Motor neuron (in vitro differentiated cells): ENCODE measurements at regions not wholly inside any gene's neighbourhood (a gene's known extent, or its start where the extent isn't known, plus 50 kb on each side); places are given as distances from the start of the nearest gene placed in this dataset.

Experiments
- ATAC-seq, 8 experiments: fragments of 200-7000 bp; cut with Tn5 transposase; replicated peaks in 6 of 8; 2 replicates each; pipeline ENCODE4 v1.8.0; 2021; ENCODE audit warnings: mild to moderate bottlenecking in 8 of 8, moderate library complexity in 8 of 8
- H3K27ac ChIP-seq, 2 donors: fragments of 250-450 bp; sonication (Bioruptor Pico); 2 replicates each; pipeline ENCODE4 v1.9.0; 2021; ENCODE audit warnings: antibody characterized with exemption in 2 of 2, mild to moderate bottlenecking in 2 of 2, moderate library complexity in 1 of 2
- H3K4me1 ChIP-seq, 2 donors: fragments of 250-450 bp; sonication (Bioruptor Pico); replicated peaks in 1 of 2; 2 replicates each; pipeline ENCODE4 v1.6.1; 2021; ENCODE audit warnings: antibody characterized with exemption in 2 of 2, mild to moderate bottlenecking in 2 of 2, moderate library complexity in 1 of 2
- H3K4me3 ChIP-seq, 5 donors: fragments of 250-450 bp; sonication (Bioruptor Pico); 2 replicates each; pipeline ENCODE4 v1.9.0; 2021; ENCODE audit warnings: antibody characterized with exemption in 5 of 5, mild to moderate bottlenecking in 5 of 5, moderate library complexity in 4 of 5
- WGBS, 10 experiments: fragments of 450-650 bp; shearing (Covaris generic); methylation state at CpG; one replicate each; pipeline ENCODE4 v1.0.0; 2022; 5-methylcytosine and 5-hydroxymethylcytosine counted together
- in situ Hi-C, 9 experiments: fragments of 400-800 bp; cut with MboI; loops; one replicate each; pipeline ENCODE4 v1.15.0; 2021; ENCODE audit warnings: low sequenced_read_pairs in 9 of 9, low pct_unique_long_range_greater_than_20kb in 2 of 9; ENCODE audit not compliant: unreplicated experiment in 9 of 9

GRCh38 chr4:85391589-85392410, 83.2 kb upstream of the ARHGAP24 start:
- H3K4me1 ChIP-seq: no peaks in the 10 kb centered on the region
- no peak for ATAC-seq
- in situ Hi-C loops: no loop called here

GRCh38 chr4:85393201-85393600, 81.7 kb upstream of the ARHGAP24 start:
- no peak overlapping the region for H3K27ac ChIP-seq
- no peak overlapping the region for H3K4me3 ChIP-seq
- in situ Hi-C loops: no loop called here
- no peak for ATAC-seq
- H3K4me1 ChIP-seq: no peaks in the 10 kb centered on the region
- 0 to 100% (median 83%) methylated on average over 1 to 3 of the region's 3 CpGs; no CpG with 5 or more reads in 1 of the 10 experiments for WGBS, 10 experiments

More at GRCh38 chr4:85391589-85392410, 83.2 kb upstream of the ARHGAP24 start:
- Histone ChIP-seq H3K27ac (no peak overlapping the region), H3K4me3 (no peak overlapping the region)
- WGBS, 10 experiments: 22 to 80% (median 60%) methylated on average over 2 to 4 of the region's 4 CpGs

- no peak overlapping the region for H3K27ac ChIP-seq
- WGBS, 10 experiments: 0 to 100% (median 92%) methylated on average over 1 of the region's 1 CpG; no CpG with 5 or more reads in 4 of the 10 experiments
- H3K4me3 ChIP-seq: no peak overlapping the region
- peak in 2 of 8 experiments; percentile 12 to 80 for ATAC-seq
- in situ Hi-C loops: no loop called here
- H3K4me1 ChIP-seq: no peaks in the 10 kb centered on the region
These were observed 76.7 kb upstream of the ARHGAP24 start for GRCh38 chr4:85398276-85398675.

DNA sequence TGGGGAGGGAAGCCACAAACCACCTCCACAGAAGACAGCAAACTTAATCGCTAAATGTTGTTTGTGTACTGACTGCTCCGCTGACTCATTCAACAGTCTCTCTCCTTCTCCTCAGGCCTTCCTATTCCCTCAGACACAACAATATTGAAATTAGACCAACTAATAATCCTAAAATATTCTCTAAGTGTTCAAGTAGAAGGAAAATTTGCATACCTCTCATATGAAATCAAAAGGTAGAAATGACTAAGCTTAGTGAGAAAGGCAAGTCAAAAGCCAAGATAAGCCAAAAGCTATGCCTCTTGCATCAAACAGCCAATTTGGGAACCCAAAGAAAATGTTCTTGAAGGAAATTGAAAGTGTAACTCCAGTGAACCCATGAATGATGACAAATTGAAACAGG, 75.7 kb upstream of the ARHGAP24 start:
- no peaks in the 10 kb centered on the region for H3K4me1 ChIP-seq
- H3K27ac ChIP-seq: no peak overlapping the region
- no peak overlapping the region for H3K4me3 ChIP-seq
- in situ Hi-C loops: no loop called here
- 94 to 100% (median 100%) methylated on average over 1 to 2 of the region's 2 CpGs; no CpG with 5 or more reads in 5 of the 10 experiments for WGBS, 10 experiments
- no peak for ATAC-seq

DNA sequence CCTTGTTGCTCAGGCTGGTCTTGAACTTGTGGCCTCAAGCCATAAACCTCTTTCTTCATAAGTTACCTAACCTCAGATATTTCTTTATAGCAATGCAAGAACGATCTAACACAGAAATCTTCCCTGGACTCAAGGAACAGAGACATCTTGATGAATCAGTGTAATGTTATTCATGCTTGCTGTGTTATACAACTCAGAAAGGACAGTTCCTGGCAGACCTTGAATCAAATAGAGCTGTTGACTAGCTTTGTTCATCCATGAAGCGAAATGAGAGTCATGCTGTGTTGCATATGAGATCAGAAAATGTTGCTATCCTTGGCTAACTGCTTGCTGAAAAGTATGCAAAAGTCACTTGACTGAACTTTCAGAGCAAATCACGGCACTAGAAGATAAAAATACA, 72.6 kb upstream of the ARHGAP24 start:
- in situ Hi-C loops: no loop called here
- WGBS, 10 experiments: 0 to 100% (median 59%) methylated on average over 1 to 3 of the region's 3 CpGs

GRCh38 chr4:85406185-85406584, 68.8 kb upstream of the ARHGAP24 start:
- Histone ChIP-seq H3K4me1 (no peaks in the 10 kb centered on the region), H3K4me3 (no peak overlapping the region), H3K27ac (no peak overlapping the region)
- ATAC-seq: no peak
- WGBS, 10 experiments: 25 to 100% (median 77%) methylated on average over 1 to 2 of the region's 2 CpGs; no CpG with 5 or more reads in 2 of the 10 experiments
- in situ Hi-C loops: no loop called here

More for the DNA sequence above, 72.6 kb upstream of the ARHGAP24 start:
- Histone ChIP-seq H3K4me1 (no peaks in the 10 kb centered on the region), H3K4me3 (no peak overlapping the region), H3K27ac (no peak overlapping the region)
- peak in 2 of 8 experiments; percentile 61 to 99 for ATAC-seq

DNA sequence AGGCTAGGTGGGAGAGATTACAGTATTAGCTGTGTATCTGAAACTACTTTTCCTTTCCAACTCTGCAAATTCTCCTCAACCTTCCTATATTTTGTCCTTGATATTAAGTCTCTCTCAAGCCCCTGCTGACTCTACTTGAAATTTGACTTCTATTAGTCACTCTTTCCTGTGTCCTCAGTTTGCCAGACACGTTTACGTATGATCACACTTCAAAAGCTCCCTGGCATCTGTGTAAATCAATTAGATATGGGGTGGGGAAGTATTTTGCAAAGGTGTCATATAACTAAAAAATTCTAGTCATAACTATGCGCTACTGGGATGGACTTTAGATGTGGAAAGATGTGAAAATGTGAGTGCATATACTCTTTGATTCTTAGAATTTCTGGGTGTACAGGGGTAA, 67.4 kb upstream of the ARHGAP24 start:
- Histone ChIP-seq H3K27ac (no peak overlapping the region), H3K4me3 (no peak overlapping the region), H3K4me1 (no peaks in the 10 kb centered on the region)
- 60 to 100% (median 92%) methylated on average over 1 to 3 of the region's 3 CpGs for WGBS, 10 experiments
- ATAC-seq: no peak
- in situ Hi-C loops: no loop called here

- WGBS, 10 experiments: 40 to 100% (median 100%) methylated on average over 1 of the region's 1 CpG; no CpG with 5 or more reads in 2 of the 10 experiments
- no peaks in the 10 kb centered on the region for H3K4me1 ChIP-seq
- in situ Hi-C loops: no loop called here
- H3K27ac ChIP-seq: no peak overlapping the region
- no peak overlapping the region for H3K4me3 ChIP-seq
- ATAC-seq: no peak
These were observed 66.6 kb upstream of the ARHGAP24 start for GRCh38 chr4:85408301-85408700.

GRCh38 chr4:85409251-85409650, 65.7 kb upstream of the ARHGAP24 start:
- Histone ChIP-seq H3K4me1 (peaks cover 0 to 2% of the 10 kb centered on the region in 2 donors), H3K4me3 (no peak overlapping the region), H3K27ac (no peak overlapping the region)
- in situ Hi-C loops: no loop called here
- no peak for ATAC-seq
- 29 to 100% (median 93%) methylated on average over 1 to 2 of the region's 2 CpGs for WGBS, 10 experiments

DNA sequence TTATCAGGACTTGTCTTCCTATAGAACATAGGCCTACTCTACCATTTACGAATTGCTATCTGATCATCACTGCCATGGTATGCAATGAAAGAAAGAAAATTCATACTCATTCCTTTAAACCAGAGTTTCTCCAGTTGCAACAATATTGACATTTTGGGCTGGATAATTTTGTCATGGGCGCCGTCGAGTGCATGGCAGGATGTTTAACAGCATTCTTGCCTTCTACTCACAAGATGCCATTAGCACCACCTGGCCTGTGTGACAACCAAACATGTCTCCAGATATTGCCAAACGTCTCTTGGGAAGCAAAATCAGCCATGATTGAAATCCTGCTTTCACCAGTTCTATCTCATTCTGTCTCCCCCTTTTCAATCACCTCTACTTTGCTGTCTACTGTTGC, 63.6 kb upstream of the ARHGAP24 start:
- peaks cover 0 to 3% of the 10 kb centered on the region in 2 donors for H3K4me1 ChIP-seq
- no peak overlapping the region for H3K27ac ChIP-seq
- no peak for ATAC-seq
- in situ Hi-C loops: no loop called here
- no peak overlapping the region for H3K4me3 ChIP-seq
- 63 to 100% (median 86%) methylated on average over 1 to 5 of the region's 5 CpGs; no CpG with 5 or more reads in 1 of the 10 experiments for WGBS, 10 experiments

DNA sequence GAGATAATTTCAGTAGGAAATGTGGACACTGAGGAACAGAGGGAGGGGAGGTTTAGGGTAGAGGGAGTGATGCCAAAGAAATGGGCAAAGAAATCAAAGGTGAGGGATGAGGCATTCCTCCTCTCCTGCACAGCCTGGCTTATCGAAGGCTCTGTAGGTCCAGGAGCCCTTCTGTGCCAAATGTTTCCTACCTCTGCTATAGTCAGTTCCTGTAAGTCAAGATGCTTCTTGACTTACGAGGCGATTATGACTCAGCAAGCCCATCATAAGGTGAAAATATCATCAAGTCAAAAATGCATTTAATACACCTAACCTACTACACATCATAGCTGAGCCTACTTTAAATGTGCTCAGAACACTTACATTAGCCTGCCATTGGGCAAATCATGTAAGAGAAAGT, 60.0 kb upstream of the ARHGAP24 start:
- peaks cover 5 to 8% of the 10 kb centered on the region in 2 donors for H3K4me1 ChIP-seq
- in situ Hi-C loops: no loop called here
- WGBS, 10 experiments: 50 to 90% (median 76%) methylated on average over 1 to 3 of the region's 3 CpGs; no CpG with 5 or more reads in 5 of the 10 experiments
- H3K4me3 ChIP-seq: no peak overlapping the region
- ATAC-seq: no peak
- H3K27ac ChIP-seq: no peak overlapping the region

DNA sequence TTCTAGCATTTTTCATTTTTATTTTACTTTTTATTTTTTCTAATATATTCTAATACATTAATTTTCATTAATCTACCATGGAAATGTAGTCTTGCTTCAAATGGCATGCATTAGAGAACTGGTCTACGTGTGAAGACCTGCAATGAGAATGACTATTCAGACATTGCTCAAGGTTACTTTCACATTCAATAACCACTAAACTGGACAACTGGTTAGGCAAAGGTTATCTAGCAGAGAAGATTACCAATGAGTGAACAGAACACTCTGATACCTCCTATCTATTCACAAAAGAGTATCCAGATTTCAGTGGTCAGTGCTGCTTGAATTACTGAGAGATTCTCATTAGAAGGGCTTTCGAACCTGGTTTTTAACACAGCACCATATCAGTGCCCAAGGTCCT, 58.9 kb upstream of the ARHGAP24 start:
- no peak for ATAC-seq
- in situ Hi-C loops: no loop called here
- Histone ChIP-seq H3K27ac (no peak overlapping the region), H3K4me1 (peaks cover 5 to 8% of the 10 kb centered on the region in 2 donors), H3K4me3 (no peak overlapping the region)
- 50 to 100% (median 84%) methylated on average over 1 to 2 of the region's 2 CpGs for WGBS, 10 experiments

GRCh38 chr4:85419103-85419502, 55.8 kb upstream of the ARHGAP24 start:
- H3K4me1 ChIP-seq: peaks cover 5 to 7% of the 10 kb centered on the region in 2 donors
- peak in 5 of 8 experiments; percentile 58 to 73 (median 66) for ATAC-seq
- 78 to 100% (median 87%) methylated on average over 1 to 2 of the region's 2 CpGs; no CpG with 5 or more reads in 1 of the 10 experiments for WGBS, 10 experiments
- in situ Hi-C loops: no loop called here
- no peak overlapping the region for H3K4me3 ChIP-seq
- H3K27ac ChIP-seq: no peak overlapping the region

- no peak overlapping the region for H3K27ac ChIP-seq
- H3K4me3 ChIP-seq: no peak overlapping the region
- in situ Hi-C loops: no loop called here
- peaks cover 5% of the 10 kb centered on the region in 2 donors for H3K4me1 ChIP-seq
- peak in 2 of 8 experiments; percentile 46 to 59 for ATAC-seq
- WGBS, 10 experiments: 55 to 100% (median 77%) methylated on average over 2 to 6 of the region's 6 CpGs
These were observed 54.1 kb upstream of the ARHGAP24 start for GRCh38 chr4:85420831-85421230.
